ENCODE measurements at regions not wholly inside any gene's neighbourhood (a gene's known extent, or its start where the extent isn't known, plus 50 kb on each side); places are given as distances from the start of the nearest gene placed in this dataset.
"Not testable (repeated sequence)": the region's sequence is repeated elsewhere in the genome, so short reads cannot be mapped to it uniquely, and the experiment has no call there.

DNA sequence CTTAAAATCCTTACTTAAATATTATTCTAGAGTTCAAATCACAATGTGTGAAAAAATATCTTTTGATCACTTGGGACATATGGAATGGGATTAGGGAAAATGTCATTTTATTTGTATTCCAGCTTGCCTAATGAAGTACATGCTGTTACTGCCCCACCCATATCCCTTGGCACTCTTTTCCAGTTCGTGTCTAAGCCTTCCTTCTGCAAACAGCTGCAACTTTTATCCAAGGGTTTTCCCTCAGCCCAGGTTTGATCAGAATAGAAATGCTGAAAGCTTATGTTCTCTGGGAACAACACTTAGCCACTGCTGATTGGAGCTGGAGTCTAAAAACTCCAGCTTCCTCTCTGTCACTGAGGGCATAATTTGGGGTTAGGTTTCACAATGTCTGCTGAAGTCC, 214.1 kb upstream of the FAM3C start:
- DNase-seq (ENCODE audit: low read depth) = no peak
- TF ChIP-seq, protein P1, sequence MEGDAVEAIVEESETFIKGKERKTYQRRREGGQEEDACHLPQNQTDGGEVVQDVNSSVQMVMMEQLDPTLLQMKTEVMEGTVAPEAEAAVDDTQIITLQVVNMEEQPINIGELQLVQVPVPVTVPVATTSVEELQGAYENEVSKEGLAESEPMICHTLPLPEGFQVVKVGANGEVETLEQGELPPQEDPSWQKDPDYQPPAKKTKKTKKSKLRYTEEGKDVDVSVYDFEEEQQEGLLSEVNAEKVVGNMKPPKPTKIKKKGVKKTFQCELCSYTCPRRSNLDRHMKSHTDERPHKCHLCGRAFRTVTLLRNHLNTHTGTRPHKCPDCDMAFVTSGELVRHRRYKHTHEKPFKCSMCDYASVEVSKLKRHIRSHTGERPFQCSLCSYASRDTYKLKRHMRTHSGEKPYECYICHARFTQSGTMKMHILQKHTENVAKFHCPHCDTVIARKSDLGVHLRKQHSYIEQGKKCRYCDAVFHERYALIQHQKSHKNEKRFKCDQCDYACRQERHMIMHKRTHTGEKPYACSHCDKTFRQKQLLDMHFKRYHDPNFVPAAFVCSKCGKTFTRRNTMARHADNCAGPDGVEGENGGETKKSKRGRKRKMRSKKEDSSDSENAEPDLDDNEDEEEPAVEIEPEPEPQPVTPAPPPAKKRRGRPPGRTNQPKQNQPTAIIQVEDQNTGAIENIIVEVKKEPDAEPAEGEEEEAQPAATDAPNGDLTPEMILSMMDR (IDR thresholded peaks at IDR 0.05; ENCODE audit: insufficient read depth, low read depth, low read length, missing control alignments) = no peak

DNA sequence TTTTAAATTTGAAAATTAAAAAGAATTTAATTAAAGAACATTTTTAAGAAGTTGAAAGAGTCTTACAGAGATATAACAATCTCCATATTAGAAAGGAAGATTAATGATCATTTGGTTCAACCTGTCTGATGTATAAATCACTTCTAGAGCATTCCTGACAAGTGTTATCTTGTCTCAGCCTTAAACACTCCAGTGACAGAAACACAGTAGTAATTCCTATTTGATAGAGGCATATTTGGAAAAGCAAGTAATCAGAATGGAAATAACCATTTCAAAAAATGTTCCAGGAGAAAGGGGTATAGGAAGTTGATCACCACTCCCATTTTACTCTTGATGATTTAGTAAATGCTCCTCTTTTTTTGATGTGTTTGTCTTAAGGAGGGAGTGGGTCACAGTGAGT, 213.1 kb upstream of the FAM3C start:
- TF ChIP-seq, protein P1 (IDR thresholded peaks at IDR 0.05; ENCODE audit: insufficient read depth, low read depth, low read length, missing control alignments) = no peak
- no peak for DNase-seq (ENCODE audit: low read depth)
- H3K4me3 ChIP-seq (ENCODE audit: low read depth, low read length) = no peak overlapping the region

More for the DNA sequence above, 214.1 kb upstream of the FAM3C start:
- no peak overlapping the region for H3K4me3 ChIP-seq (ENCODE audit: low read depth, low read length)

DNA sequence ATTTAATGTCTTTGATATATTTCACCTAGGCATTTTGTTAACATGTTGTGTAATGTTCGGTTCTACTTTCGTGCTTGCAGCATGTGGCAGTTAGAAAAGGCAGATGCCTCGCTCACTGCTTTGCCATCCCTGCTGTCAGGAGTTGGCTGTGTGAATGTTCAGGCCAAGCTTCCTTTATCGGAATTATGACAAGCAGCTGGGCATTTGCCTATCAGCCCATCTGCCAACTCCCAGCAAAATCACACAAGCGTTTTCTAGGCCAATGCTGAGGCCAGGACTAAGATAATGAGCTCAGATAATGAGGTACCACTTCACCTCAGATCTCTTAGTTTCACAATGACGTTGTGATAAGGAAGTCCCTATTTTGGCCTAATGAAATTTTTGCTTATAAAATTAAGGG, 212.7 kb upstream of the FAM3C start:
- TF ChIP-seq, protein P1 (IDR thresholded peaks at IDR 0.05; ENCODE audit: insufficient read depth, low read depth, low read length, missing control alignments) = no peak
- H3K4me3 ChIP-seq (ENCODE audit: low read depth, low read length) = no peak overlapping the region
- no peak for DNase-seq (ENCODE audit: low read depth)

DNA sequence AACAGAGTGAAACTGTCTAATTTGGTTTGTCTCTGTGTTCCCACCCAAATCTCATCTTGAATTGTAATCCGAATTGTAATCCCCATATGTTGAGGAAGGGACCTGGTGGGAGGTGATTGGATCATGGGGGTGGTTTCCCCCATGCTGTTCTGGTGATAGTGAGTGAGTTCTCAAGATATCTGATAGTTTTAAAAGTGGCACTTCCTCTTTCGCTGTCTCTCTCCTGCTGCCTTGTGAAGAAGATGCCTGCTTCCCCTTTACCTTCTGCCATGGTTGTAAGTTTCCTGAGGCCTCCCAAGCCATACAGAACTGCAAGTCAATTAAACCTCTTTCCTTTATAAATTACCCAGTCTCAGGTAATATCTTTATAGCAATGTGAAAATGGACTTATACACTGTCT, 212.1 kb upstream of the FAM3C start:
- not testable (repeated sequence) for H3K4me3 ChIP-seq (ENCODE audit: low read depth, low read length)
- DNase-seq (ENCODE audit: low read depth) = peak; percentile 7

DNA sequence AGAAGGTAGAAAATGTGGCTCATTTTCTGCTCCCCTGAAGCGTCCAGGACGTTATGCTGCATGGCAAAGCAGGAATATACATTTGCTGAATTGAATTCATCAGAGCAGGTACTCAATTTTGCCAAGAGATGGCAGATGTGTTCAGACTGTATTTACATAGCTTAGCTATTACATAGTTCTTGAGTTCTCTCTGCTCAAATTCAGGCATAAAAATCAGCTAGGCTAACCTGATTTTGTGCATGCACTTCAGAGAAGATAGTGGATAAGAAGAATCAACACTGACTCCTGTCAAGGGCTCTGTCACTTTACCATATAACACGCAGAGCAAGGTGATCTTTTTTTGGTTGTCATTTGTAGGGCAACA, 209.2 kb upstream of the FAM3C start:
- H3K4me3 ChIP-seq (ENCODE audit: low read depth, low read length) = no peak overlapping the region
- DNase-seq (ENCODE audit: low read depth) = no peak
- TF ChIP-seq, protein P1 (IDR thresholded peaks at IDR 0.05; ENCODE audit: insufficient read depth, low read depth, low read length, missing control alignments) = no peak

DNA sequence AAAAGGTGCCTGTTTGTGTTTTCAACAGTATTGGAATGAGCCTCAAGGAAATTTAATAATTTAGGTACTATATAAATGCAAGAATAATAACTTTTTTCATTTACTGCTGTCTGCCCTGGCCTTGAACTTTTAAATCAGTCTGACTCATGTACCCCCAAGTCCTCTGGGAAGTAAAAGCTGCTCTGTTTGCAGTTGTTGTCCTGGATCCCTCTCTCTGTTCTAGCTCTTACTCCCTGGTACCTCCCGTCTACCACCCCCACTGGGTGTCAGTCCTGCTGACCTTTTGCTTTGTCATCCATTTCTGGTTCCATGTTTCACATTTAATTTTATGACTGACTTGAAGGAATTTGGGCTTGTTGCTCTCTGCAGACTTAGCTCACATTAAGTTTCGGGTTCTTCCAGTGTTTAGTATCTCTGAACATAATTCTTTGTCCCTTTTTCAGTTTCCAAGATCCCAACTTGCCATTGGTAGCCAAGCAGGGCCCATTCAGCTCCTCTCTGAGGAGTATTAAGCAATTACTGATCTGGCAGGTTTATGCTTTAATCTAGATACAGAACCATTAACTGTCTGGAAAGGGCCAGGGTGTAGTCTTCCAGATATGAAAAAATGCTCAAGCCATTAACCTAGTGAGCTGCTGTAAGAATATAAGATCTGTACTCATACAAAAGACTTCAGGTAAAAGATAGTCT, 208.7 kb upstream of the FAM3C start:
- DNase-seq (ENCODE audit: low read depth) = no peak
- TF ChIP-seq, protein P1 (IDR thresholded peaks at IDR 0.05; ENCODE audit: insufficient read depth, low read depth, low read length, missing control alignments) = no peak
- no peak overlapping the region for H3K4me3 ChIP-seq (ENCODE audit: low read depth, low read length)

DNA sequence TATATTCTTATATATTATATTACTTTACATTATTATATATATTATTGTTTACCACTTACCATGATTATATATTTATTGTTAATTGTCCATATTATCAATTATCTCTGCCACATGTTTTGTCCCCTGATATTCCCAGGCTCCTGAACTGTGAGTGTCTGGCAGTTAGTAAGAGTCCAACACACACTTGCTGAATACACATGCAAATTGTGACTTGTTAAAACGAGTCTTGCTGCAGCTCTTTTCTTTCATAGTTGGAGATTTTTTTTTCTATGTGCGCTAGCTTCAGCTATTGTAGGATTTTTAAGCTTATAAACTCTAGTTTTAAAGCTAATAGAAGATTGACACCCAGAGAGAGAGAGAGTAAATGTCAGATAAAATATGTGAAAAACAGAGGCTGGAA, 207.8 kb upstream of the FAM3C start:
- DNase-seq (ENCODE audit: low read depth) = no peak
- TF ChIP-seq, protein P1 (IDR thresholded peaks at IDR 0.05; ENCODE audit: insufficient read depth, low read depth, low read length, missing control alignments) = no peak
- H3K4me3 ChIP-seq (ENCODE audit: low read depth, low read length) = no peak overlapping the region

Measured in GM12865 (cell line).